NOMO-1 treated with dmso at 0.1 percent for 144 hours (cell line): ENCODE measurements at regions not wholly inside any gene's neighbourhood (a gene's known extent, or its start where the extent isn't known, plus 50 kb on each side); places are given as distances from the start of the nearest gene placed in this dataset.

Source experiments
- DNase-seq: peaks from one replicate; lab custom pipeline; 2025; ENCODE audit not compliant: unreplicated experiment; lab: John Stamatoyannopoulos, UW

- no peak for DNase-seq
Observed at GRCh38 chr10:107269626-107270025, 105.1 kb upstream of the SORCS1 start.

GRCh38 chr10:107264742-107265141, 100.2 kb upstream of the SORCS1 start:
- DNase-seq = no peak

DNA sequence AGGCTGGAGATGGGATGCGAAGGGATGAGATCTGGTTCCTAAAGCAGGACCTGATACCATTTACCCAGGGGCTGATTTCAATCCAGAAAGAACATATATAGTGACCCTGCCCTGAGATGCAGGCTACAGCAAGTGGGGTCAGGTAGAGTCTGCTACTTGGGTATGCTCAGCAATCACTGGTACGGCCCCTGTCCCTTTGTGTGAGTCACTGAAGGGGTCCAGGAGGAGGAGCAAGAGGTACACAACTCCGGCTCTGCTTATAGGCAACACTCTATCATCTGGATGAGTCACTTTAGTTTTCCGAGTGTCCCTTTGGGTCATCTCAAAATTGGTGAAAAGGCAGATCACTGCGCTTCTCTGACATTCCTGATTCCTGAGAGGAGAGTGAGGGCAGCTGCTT, 79.6 kb upstream of the SORCS1 start:
- no peak for DNase-seq

DNA sequence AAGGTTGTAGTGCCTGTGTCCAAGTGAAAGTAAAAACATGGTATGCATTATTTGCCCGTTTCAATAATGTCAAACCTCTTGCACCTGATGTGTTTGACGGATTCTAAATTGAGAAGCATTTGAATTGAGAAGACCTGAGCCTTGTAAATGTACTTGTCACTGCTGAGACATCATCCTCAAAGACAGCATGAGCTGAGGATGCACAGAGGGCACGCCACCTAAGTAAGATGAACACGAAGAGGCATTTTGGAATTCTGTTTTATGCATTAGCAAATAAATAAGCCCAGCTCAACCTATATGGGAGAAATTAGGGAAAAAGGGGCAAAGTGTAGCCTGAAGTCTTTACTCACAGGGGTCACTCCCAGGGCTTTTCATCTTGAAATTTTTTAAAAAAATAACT, 73.8 kb upstream of the SORCS1 start:
- DNase-seq = no peak

GRCh38 chr10:107232013-107232412, 67.5 kb upstream of the SORCS1 start:
- peak; percentile 67 for DNase-seq

DNA sequence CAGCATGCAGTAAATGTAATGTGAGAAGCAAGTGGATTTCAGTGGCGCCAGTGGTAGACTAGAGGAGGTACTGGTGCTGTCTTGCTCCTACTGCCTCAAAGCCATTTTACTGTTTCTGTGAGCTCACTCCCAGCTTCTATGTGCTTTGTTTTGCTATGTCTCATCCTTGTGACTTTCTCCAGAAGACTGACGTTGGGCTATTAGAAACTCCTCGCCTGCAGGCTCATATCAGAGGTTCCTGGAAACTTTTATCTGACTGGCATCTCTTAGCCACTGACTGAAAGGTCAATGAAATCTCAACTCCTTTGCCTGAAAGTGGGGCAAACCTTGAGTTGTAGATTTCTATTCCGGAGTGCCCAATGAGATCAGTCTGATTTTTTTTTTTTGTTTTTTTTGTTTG, 66.4 kb upstream of the SORCS1 start:
- DNase-seq = no peak

- DNase-seq = no peak
Observed at GRCh38 chr10:107215681-107216080, 51.2 kb upstream of the SORCS1 start.
